Calu3 (cell line): ENCODE measurements at regions not wholly inside any gene's neighbourhood (a gene's known extent, or its start where the extent isn't known, plus 50 kb on each side); places are given as distances from the start of the nearest gene placed in this dataset.
"Not testable (repeated sequence)": the region's sequence is repeated elsewhere in the genome, so short reads cannot be mapped to it uniquely, and the experiment has no call there.

Experiments used
- BruUV-seq: library from RNA; stranded (reverse); fragments of 400-500 nt; replicated peaks from 2 replicates; lab custom pipeline; 2021; lab: Mats Ljungman, UMichigan
- CTCF ChIA-PET: fragments of 300-600 bp; sonication (Branson Sonifier 250); formaldehyde crosslinking; loops from one replicate; lab custom pipeline; 2022; ENCODE audit warnings: antibody characterized with exemption; lab: Charles Lee
- DNase-seq: peaks from one replicate; pipeline ENCODE4 v3.0.0; 2022
- H3K27ac Mint-ChIP-seq: one replicate; pipeline ENCODE4 v1.8.0; 2022; ENCODE audit warnings: mixed read lengths; ENCODE audit not compliant: unreplicated experiment
- H3K27me3 Mint-ChIP-seq: one replicate; pipeline ENCODE4 v1.8.0; 2022; ENCODE audit warnings: mixed read lengths; ENCODE audit not compliant: unreplicated experiment
- H3K36me3 Mint-ChIP-seq: one replicate; pipeline ENCODE4 v1.8.0; 2022; ENCODE audit warnings: mild to moderate bottlenecking, moderate library complexity, mixed read lengths; ENCODE audit not compliant: insufficient read depth, unreplicated experiment
- H3K4me1 Mint-ChIP-seq: one replicate; pipeline ENCODE4 v1.8.0; 2022; ENCODE audit warnings: mild to moderate bottlenecking, low read depth, mixed read lengths; ENCODE audit not compliant: unreplicated experiment
- H3K4me3 Mint-ChIP-seq: one replicate; pipeline ENCODE4 v1.8.0; 2022; ENCODE audit warnings: mild to moderate bottlenecking, low read depth, moderate library complexity, mixed read lengths; ENCODE audit not compliant: unreplicated experiment
- H3K9me3 Mint-ChIP-seq: one replicate; pipeline ENCODE4 v1.8.0; 2022; ENCODE audit warnings: low read depth, mixed read lengths; ENCODE audit not compliant: unreplicated experiment
- CTCF ChIP-seq: fragments of 200-600 bp; IDR thresholded peaks from one replicate; pipeline ENCODE4 v1.8.0; 2022; ENCODE audit warnings: antibody characterized with exemption; ENCODE audit not compliant: unreplicated experiment
- intact Hi-C: fragments of 100-400 bp; cut with micrococcal nuclease; formaldehyde crosslinking; loops from one replicate; pipeline ENCODE4 v1.10.0; 2022; ENCODE audit not compliant: unreplicated experiment

- no peaks in the 10 kb centered on the region for H3K27me3 Mint-ChIP-seq
- no TSS peak for BruUV-seq
- H3K36me3 Mint-ChIP-seq, result no peaks in the 10 kb centered on the region
- intact Hi-C loops, result no loop called here
- CTCF ChIA-PET, result no interaction called here
- H3K9me3 Mint-ChIP-seq, result no peaks in the 10 kb centered on the region
- no peak for TF ChIP-seq CTCF
- H3K4me3 Mint-ChIP-seq, result no peak overlapping the region
- peaks cover 7% of the 10 kb centered on the region for H3K4me1 Mint-ChIP-seq
- DNase-seq, result no peak
- H3K27ac Mint-ChIP-seq, result no peak overlapping the region
These were observed 109.9 kb upstream of the SYNCRIP start for GRCh38 chr6:85752602-85753001.

- BruUV-seq, result no TSS peak
- H3K27ac Mint-ChIP-seq, result no peak overlapping the region
- H3K9me3 Mint-ChIP-seq, result no peaks in the 10 kb centered on the region
- CTCF ChIA-PET, result no interaction called here
- H3K4me3 Mint-ChIP-seq, result no peak overlapping the region
- no peak for DNase-seq
- intact Hi-C loops, result no loop called here
- no peaks in the 10 kb centered on the region for H3K36me3 Mint-ChIP-seq
- TF ChIP-seq CTCF, result no peak
- H3K4me1 Mint-ChIP-seq, result peaks cover 7% of the 10 kb centered on the region
- H3K27me3 Mint-ChIP-seq, result no peaks in the 10 kb centered on the region
These were observed 108.8 kb upstream of the SYNCRIP start for GRCh38 chr6:85751374-85752055.

GRCh38 chr6:85750146-85750545, 107.5 kb upstream of the SYNCRIP start:
- H3K36me3 Mint-ChIP-seq, intact Hi-C loops, H3K4me3 Mint-ChIP-seq, H3K27ac Mint-ChIP-seq, H3K27me3 Mint-ChIP-seq, H3K4me1 Mint-ChIP-seq, H3K9me3 Mint-ChIP-seq, BruUV-seq, DNase-seq: not testable (repeated sequence)
- CTCF ChIA-PET, result interaction anchor here (0.7 kb wide), 1 partner anchor 557 kb away, joined by 6 read pairs; no protein-coding TSS in a partner anchor

GRCh38 chr6:85749236-85749635, 106.5 kb upstream of the SYNCRIP start:
- no TSS peak for BruUV-seq
- no peak for TF ChIP-seq CTCF
- H3K4me3 Mint-ChIP-seq, result no peak overlapping the region
- peaks cover 7% of the 10 kb centered on the region for H3K4me1 Mint-ChIP-seq
- intact Hi-C loops, result no loop called here
- H3K27me3 Mint-ChIP-seq, result no peaks in the 10 kb centered on the region
- CTCF ChIA-PET, result no interaction called here
- H3K36me3 Mint-ChIP-seq, result no peaks in the 10 kb centered on the region
- no peak for DNase-seq
- H3K9me3 Mint-ChIP-seq, result peaks cover 2% of the 10 kb centered on the region
- no peak overlapping the region for H3K27ac Mint-ChIP-seq

- no TSS peak for BruUV-seq
These were observed 105.0 kb upstream of the SYNCRIP start for GRCh38 chr6:85747666-85748065.

More at GRCh38 chr6:85747666-85748065, 105.0 kb upstream of the SYNCRIP start:
- no peak for DNase-seq
- CTCF ChIA-PET, result interaction anchor here (1.1 to 1.3 kb wide), 2 partner anchors 9 to 175 kb away, joined by 3 read pairs; no protein-coding TSS in a partner anchor
- no peak overlapping the region for H3K27ac Mint-ChIP-seq
- intact Hi-C loops, result no loop called here
- TF ChIP-seq CTCF, result no peak
- H3K4me3 Mint-ChIP-seq, result no peak overlapping the region
- H3K9me3 Mint-ChIP-seq, result peaks cover 5% of the 10 kb centered on the region
- H3K27me3 Mint-ChIP-seq, result no peaks in the 10 kb centered on the region
- H3K4me1 Mint-ChIP-seq, result peaks cover 3% of the 10 kb centered on the region
- H3K36me3 Mint-ChIP-seq, result no peaks in the 10 kb centered on the region
